ENCODE measurements at regions not wholly inside any gene's neighbourhood (a gene's known extent, or its start where the extent isn't known, plus 50 kb on each side); places are given as distances from the start of the nearest gene placed in this dataset.

DNA sequence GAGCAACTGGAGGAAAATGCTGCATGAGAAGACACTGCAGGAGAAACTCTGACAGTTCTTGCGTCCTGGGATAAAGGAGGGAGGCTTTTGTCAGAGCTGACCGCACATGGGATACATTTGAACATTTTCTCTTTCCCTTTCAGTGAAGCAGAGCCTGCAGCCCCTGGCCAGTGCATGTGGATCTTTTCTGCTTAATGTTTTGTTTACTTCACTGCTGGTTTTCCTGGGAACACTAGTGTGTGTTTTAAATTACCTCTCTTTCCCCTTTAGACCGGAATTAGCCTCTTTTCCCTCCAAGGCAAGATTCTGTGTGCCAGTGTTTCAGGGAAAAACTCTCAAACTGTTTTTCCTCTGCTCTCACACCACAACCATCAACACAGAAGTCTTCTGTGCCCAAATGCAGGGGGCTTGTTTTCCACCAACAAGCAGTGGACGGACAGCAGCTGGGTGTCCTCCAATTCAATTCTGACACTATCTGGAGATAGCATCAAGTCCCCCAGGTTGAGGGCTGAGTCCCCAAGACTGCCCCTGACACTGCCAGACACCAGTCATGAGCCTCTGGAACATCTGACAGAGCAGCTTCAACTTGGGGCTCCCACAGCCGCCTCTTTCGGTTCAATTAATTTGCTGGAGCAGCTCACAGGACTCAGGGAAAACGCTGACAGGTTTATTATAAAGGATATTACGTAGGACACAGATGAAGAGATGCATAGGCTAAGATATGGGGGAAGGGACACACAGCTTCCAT, 136.2 kb downstream of the RHOU start:
- intact Hi-C loops (cut with DNase I), result no loop called here
- Histone ChIP-seq H3K27ac (no peak overlapping the region), H3K36me3 (no peaks in the 10 kb centered on the region), H3K9me3 (no peaks in the 10 kb centered on the region), H3K27me3 (ENCODE audit: low read depth) (no peaks in the 10 kb centered on the region), H3K4me3 (no peak overlapping the region), H3K4me1 (peaks cover 14% of the 10 kb centered on the region)
- ATAC-seq (no peak), DNase-seq (no peak)
- TF ChIP-seq, protein P1, sequence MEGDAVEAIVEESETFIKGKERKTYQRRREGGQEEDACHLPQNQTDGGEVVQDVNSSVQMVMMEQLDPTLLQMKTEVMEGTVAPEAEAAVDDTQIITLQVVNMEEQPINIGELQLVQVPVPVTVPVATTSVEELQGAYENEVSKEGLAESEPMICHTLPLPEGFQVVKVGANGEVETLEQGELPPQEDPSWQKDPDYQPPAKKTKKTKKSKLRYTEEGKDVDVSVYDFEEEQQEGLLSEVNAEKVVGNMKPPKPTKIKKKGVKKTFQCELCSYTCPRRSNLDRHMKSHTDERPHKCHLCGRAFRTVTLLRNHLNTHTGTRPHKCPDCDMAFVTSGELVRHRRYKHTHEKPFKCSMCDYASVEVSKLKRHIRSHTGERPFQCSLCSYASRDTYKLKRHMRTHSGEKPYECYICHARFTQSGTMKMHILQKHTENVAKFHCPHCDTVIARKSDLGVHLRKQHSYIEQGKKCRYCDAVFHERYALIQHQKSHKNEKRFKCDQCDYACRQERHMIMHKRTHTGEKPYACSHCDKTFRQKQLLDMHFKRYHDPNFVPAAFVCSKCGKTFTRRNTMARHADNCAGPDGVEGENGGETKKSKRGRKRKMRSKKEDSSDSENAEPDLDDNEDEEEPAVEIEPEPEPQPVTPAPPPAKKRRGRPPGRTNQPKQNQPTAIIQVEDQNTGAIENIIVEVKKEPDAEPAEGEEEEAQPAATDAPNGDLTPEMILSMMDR (IDR thresholded peaks at IDR 0.05), result no peak

DNA sequence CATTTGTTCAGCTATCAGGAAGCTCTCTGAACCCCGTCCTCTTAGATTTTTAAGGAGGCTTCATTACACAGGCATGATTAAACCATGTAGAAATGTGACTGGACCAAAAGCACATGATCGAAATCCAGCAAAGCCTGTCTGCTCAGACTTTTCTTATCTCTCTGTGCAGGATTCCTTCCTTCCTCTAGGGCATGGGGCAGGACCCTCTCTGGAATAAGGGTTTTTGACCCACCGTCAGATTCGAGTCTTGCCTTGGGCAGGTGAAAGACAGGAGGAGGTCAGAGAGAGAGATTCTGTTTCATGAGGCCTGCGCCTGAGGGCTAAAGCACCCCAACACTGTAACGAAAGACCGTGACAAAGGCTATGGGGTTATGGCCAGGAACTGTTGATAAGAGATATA, 136.8 kb downstream of the RHOU start:
- intact Hi-C loops (cut with DNase I), result no loop called here

DNA sequence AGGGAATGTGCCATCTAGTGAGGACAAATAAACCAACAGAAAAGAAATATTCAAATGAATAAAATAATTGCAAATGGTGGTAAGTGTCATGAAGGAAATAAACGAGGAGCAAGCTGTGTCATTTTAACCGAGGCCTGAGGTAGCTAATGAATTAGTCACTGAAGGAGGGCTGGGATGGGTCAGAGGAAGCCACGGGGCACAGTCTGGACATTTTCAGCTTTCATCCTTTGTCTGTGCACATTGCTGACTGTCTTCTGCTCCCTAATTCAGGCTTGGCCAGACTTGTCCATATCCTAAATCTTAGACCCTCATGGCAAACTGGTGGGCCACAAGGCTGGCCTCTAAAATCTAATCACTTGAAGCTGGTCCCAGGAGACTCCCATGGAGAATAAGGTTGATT, 138.4 kb downstream of the RHOU start:
- intact Hi-C loops (cut with DNase I), result no loop called here
- H3K27me3 ChIP-seq (ENCODE audit: low read depth), result no peaks in the 10 kb centered on the region
- ATAC-seq (no peak), DNase-seq (no peak)
- H3K36me3 ChIP-seq, result no peaks in the 10 kb centered on the region
- no peak overlapping the region for H3K4me3 ChIP-seq
- H3K4me1 ChIP-seq, result peaks cover 14% of the 10 kb centered on the region
- no peaks in the 10 kb centered on the region for H3K9me3 ChIP-seq
- H3K27ac ChIP-seq, result no peak overlapping the region
- TF ChIP-seq, protein P1 (IDR thresholded peaks at IDR 0.05), result no peak

More for the DNA sequence above, 136.8 kb downstream of the RHOU start:
- Histone ChIP-seq H3K9me3 (no peaks in the 10 kb centered on the region), H3K4me1 (peaks cover 14% of the 10 kb centered on the region), H3K27me3 (ENCODE audit: low read depth) (no peaks in the 10 kb centered on the region), H3K27ac (no peak overlapping the region), H3K4me3 (no peak overlapping the region), H3K36me3 (no peaks in the 10 kb centered on the region)
- ATAC-seq (no peak), DNase-seq (no peak)
- TF ChIP-seq, protein P1 (IDR thresholded peaks at IDR 0.05), result no peak

DNA sequence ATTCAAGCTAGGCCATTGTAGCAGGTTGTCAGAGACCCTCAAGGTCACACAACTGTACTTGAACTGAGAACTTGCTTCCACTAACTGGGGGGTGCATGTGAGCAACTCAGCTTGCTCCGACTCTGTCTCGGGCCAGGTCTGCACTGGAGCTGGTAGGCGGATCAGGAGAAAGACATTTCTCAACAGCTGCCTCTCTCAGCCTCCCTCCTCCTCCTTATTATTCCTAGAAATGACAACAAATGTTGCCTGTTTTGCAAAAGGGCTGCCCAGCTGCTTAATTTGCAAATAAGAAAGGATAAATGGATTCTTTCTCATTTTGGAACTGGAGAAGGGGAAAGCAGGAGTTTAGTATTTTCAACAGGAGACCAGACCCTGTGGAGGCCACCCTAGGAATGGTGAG, 140.5 kb downstream of the RHOU start:
- H3K4me3 ChIP-seq, result no peak overlapping the region
- H3K9me3 ChIP-seq, result no peaks in the 10 kb centered on the region
- peaks cover 14% of the 10 kb centered on the region for H3K4me1 ChIP-seq
- intact Hi-C loops (cut with DNase I), result no loop called here
- ATAC-seq (no peak), DNase-seq (no peak)
- no peaks in the 10 kb centered on the region for H3K27me3 ChIP-seq (ENCODE audit: low read depth)
- no peak overlapping the region for H3K27ac ChIP-seq
- TF ChIP-seq, protein P1 (IDR thresholded peaks at IDR 0.05), result no peak
- H3K36me3 ChIP-seq, result no peaks in the 10 kb centered on the region

DNA sequence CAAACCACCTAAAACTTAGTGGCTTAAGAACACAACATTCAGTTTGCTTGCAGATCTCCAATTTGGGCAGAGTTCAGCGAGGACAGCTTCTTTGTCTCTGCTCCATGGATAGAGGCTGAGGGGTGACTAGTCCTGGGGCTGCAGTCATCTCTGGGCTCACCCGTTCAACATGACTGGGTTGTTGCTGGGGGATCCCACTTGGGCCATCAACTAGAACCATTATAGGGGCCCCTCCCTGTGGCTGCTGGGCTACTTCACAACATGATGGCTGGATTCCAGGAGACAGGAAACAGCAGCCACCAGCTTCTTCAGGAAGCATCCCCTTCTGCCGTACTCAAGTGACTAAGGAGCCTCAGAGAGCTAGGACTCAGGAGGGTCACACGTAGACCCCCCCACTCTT, 140.9 kb downstream of the RHOU start:
- intact Hi-C loops (cut with DNase I), result no loop called here
- TF ChIP-seq, protein P1 (IDR thresholded peaks at IDR 0.05), result no peak
- ATAC-seq, result no peak

More for the DNA sequence above, 140.9 kb downstream of the RHOU start:
- Histone ChIP-seq H3K9me3 (no peaks in the 10 kb centered on the region), H3K4me1 (peaks cover 14% of the 10 kb centered on the region), H3K27ac (no peak overlapping the region), H3K4me3 (no peak overlapping the region), H3K27me3 (ENCODE audit: low read depth) (no peaks in the 10 kb centered on the region), H3K36me3 (no peaks in the 10 kb centered on the region)
- DNase-seq, result no peak

All from lower lobe of right lung (tissue), 2 donors.